ENCODE measurements at regions not wholly inside any gene's neighbourhood (a gene's known extent, or its start where the extent isn't known, plus 50 kb on each side); places are given as distances from the start of the nearest gene placed in this dataset.
"Not testable (repeated sequence)": the region's sequence is repeated elsewhere in the genome, so short reads cannot be mapped to it uniquely, and the experiment has no call there.

- TF ChIP-seq POLR2A, CTCF (IDR thresholded peaks at IDR 0.05): not testable (repeated sequence)
These were observed 68.1 kb upstream of the DEFB108B start for GRCh38 chr11:71764695-71765491.

Measured in esophagus squamous epithelium (tissue), 4 donors.